IPS-NIHi11 (cell line): ENCODE measurements at regions not wholly inside any gene's neighbourhood (a gene's known extent, or its start where the extent isn't known, plus 50 kb on each side); places are given as distances from the start of the nearest gene placed in this dataset.

Experiments
- DNase-seq: peaks from one replicate; pipeline ENCODE4 v3.0.0; 2012; ENCODE audit warnings: mixed read lengths, low spot score

- no peak for DNase-seq
Observed at GRCh38 chr7:123259759-123260158, 60.0 kb upstream of the SLC13A1 start.
